ENCODE measurements at regions not wholly inside any gene's neighbourhood (a gene's known extent, or its start where the extent isn't known, plus 50 kb on each side); places are given as distances from the start of the nearest gene placed in this dataset.

DNA sequence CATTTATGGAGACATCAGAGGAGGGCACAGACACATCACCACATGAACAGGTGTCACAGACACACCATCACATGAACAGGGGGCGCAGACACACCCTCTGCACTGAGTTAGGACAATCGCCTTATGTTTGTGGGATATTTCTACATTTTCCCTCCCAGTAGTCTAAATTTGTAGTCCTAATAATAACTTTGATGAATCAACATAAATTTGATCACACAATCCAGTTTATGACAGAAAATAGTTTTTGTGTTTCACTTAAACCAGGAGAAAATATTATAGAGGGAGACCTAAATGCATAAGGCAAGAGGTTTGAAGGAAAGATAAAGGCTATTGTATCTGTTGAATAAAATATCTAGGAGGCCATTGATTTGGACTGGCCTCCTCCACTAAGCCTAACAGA, 195.7 kb downstream of the GPX5 start:
- H3K4me3 ChIP-seq (ENCODE audit: low read length): no peak overlapping the region
- no peak overlapping the region for H2AFZ ChIP-seq (ENCODE audit: low read depth, low read length)
- no peaks in the 10 kb centered on the region for H4K20me1 ChIP-seq (ENCODE audit: insufficient read depth)
- no peaks in the 10 kb centered on the region for H3F3A ChIP-seq (ENCODE audit: insufficient read depth, low read length, poor library complexity, severe bottlenecking)
- H3K79me2 ChIP-seq (replicated peaks; ENCODE audit: insufficient read depth, low read length): no peaks in the 10 kb centered on the region
- H3K9me3 ChIP-seq (ENCODE audit: low read length): no peaks in the 10 kb centered on the region
- H3K9ac ChIP-seq (ENCODE audit: low read length): no peak overlapping the region
- H3K27me3 ChIP-seq (ENCODE audit: insufficient read depth, low read depth, low read length): peaks cover 30% of the 10 kb centered on the region
- H3K36me3 ChIP-seq (ENCODE audit: insufficient read depth, low read length): no peaks in the 10 kb centered on the region
- no peak overlapping the region for H3K4me2 ChIP-seq (ENCODE audit: low read length)
- no peak overlapping the region for H3K27ac ChIP-seq (ENCODE audit: low read length)
- no peaks in the 10 kb centered on the region for H3K9me2 ChIP-seq (ENCODE audit: insufficient read depth, low read length)
- TF ChIP-seq, protein P1, sequence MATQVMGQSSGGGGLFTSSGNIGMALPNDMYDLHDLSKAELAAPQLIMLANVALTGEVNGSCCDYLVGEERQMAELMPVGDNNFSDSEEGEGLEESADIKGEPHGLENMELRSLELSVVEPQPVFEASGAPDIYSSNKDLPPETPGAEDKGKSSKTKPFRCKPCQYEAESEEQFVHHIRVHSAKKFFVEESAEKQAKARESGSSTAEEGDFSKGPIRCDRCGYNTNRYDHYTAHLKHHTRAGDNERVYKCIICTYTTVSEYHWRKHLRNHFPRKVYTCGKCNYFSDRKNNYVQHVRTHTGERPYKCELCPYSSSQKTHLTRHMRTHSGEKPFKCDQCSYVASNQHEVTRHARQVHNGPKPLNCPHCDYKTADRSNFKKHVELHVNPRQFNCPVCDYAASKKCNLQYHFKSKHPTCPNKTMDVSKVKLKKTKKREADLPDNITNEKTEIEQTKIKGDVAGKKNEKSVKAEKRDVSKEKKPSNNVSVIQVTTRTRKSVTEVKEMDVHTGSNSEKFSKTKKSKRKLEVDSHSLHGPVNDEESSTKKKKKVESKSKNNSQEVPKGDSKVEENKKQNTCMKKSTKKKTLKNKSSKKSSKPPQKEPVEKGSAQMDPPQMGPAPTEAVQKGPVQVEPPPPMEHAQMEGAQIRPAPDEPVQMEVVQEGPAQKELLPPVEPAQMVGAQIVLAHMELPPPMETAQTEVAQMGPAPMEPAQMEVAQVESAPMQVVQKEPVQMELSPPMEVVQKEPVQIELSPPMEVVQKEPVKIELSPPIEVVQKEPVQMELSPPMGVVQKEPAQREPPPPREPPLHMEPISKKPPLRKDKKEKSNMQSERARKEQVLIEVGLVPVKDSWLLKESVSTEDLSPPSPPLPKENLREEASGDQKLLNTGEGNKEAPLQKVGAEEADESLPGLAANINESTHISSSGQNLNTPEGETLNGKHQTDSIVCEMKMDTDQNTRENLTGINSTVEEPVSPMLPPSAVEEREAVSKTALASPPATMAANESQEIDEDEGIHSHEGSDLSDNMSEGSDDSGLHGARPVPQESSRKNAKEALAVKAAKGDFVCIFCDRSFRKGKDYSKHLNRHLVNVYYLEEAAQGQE (IDR thresholded peaks at IDR 0.05; ENCODE audit: borderline replicate concordance): no peak

DNA sequence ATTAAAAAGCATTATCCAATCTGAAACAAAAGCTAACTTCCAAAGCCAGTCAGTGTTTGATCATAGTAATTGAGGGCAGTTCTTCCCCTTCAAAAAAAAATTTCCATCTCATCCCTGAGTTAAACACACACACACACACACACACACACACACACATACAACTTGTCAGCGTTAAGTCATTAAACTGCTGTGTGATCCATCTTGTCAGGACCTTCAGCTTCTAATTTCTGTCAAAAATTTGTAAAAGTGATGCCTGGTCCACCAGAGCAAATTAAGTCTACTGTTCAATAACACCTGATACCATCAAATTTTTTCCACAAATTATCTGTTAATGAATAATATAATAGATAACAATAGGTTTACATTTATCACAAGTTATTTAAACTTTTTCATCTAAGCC, 198.7 kb downstream of the GPX5 start:
- H3K9me3 ChIP-seq (ENCODE audit: low read length): no peaks in the 10 kb centered on the region
- no peaks in the 10 kb centered on the region for H3K9me2 ChIP-seq (ENCODE audit: insufficient read depth, low read length)
- H3K79me2 ChIP-seq (replicated peaks; ENCODE audit: insufficient read depth, low read length): no peaks in the 10 kb centered on the region
- no peaks in the 10 kb centered on the region for H3K36me3 ChIP-seq (ENCODE audit: insufficient read depth, low read length)
- no peak overlapping the region for H3K4me3 ChIP-seq (ENCODE audit: low read length)
- H3F3A ChIP-seq (ENCODE audit: insufficient read depth, low read length, poor library complexity, severe bottlenecking): no peaks in the 10 kb centered on the region
- H3K4me2 ChIP-seq (ENCODE audit: low read length): no peak overlapping the region
- TF ChIP-seq RAD21 (conservative IDR thresholded peaks at IDR 0.05): no peak
- no peak for TF ChIP-seq TAF1 (IDR thresholded peaks at IDR 0.05; ENCODE audit: low read depth)
- no peak for TF ChIP-seq SMC3 (conservative IDR thresholded peaks at IDR 0.05; ENCODE audit: poor library complexity)
- no peak for TF ChIP-seq EZH2 (IDR thresholded peaks at IDR 0.05; ENCODE audit: borderline replicate concordance, insufficient read depth, low read length, poor library complexity, severe bottlenecking)
- TF ChIP-seq MXI1 (conservative IDR thresholded peaks at IDR 0.05; ENCODE audit: poor library complexity, severe bottlenecking): no peak
- TF ChIP-seq, protein P1 (IDR thresholded peaks at IDR 0.05; ENCODE audit: borderline replicate concordance): no peak
- TF ChIP-seq, protein P2, sequence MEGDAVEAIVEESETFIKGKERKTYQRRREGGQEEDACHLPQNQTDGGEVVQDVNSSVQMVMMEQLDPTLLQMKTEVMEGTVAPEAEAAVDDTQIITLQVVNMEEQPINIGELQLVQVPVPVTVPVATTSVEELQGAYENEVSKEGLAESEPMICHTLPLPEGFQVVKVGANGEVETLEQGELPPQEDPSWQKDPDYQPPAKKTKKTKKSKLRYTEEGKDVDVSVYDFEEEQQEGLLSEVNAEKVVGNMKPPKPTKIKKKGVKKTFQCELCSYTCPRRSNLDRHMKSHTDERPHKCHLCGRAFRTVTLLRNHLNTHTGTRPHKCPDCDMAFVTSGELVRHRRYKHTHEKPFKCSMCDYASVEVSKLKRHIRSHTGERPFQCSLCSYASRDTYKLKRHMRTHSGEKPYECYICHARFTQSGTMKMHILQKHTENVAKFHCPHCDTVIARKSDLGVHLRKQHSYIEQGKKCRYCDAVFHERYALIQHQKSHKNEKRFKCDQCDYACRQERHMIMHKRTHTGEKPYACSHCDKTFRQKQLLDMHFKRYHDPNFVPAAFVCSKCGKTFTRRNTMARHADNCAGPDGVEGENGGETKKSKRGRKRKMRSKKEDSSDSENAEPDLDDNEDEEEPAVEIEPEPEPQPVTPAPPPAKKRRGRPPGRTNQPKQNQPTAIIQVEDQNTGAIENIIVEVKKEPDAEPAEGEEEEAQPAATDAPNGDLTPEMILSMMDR (IDR thresholded peaks at IDR 0.05; ENCODE audit: poor library complexity, severe bottlenecking): no peak
- no peak for TF ChIP-seq EP300 (conservative IDR thresholded peaks at IDR 0.05; ENCODE audit: poor library complexity, severe bottlenecking)
- TF ChIP-seq POLR2AphosphoS5 (IDR thresholded peaks at IDR 0.05): no peak
- H4K20me1 ChIP-seq (ENCODE audit: insufficient read depth): no peaks in the 10 kb centered on the region
- peaks cover 57% of the 10 kb centered on the region for H3K27me3 ChIP-seq (ENCODE audit: insufficient read depth, low read depth, low read length)
- H3K9ac ChIP-seq (ENCODE audit: low read length): no peak overlapping the region
- H3K27ac ChIP-seq (ENCODE audit: low read length): no peak overlapping the region
- no peak overlapping the region for H2AFZ ChIP-seq (ENCODE audit: low read depth, low read length)

Measured in neural cell (in vitro differentiated cells).